GM10266 (cell line): ENCODE measurements at regions not wholly inside any gene's neighbourhood (a gene's known extent, or its start where the extent isn't known, plus 50 kb on each side); places are given as distances from the start of the nearest gene placed in this dataset.

Source experiments
- DNase-seq: peaks from one replicate; pipeline ENCODE4 v3.0.0; 2012; ENCODE audit errors: extremely low spot score
- CTCF ChIP-seq: IDR thresholded peaks from 2 replicates; pipeline ENCODE4 v1.5.1; 2012; ENCODE audit warnings: mild to moderate bottlenecking, low read depth; ENCODE audit not compliant: control insufficient read depth, insufficient read depth; ENCODE audit errors: missing control alignments

GRCh38 chr9:12874395-12874794 is 99.6 kb downstream of the LURAP1L start:
- no peak for DNase-seq
- TF ChIP-seq CTCF, result no peak

DNA sequence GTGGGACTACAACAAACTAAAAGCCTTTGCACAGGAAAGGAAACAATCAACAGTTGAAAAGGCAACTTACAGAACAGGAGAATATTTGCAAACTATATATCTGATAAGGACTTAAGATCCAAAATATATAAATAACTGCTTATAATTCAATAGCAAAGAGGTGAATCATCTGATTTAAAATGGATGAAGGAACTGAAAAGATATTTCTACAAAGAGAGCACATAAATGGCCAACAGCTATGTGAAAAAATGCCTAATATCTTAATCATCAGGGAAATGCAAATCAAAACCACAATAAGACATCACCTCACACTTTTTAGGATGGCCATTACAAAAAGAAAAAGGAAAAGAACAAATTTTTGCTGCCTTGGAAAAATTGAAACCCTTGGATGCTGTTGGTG is 100.4 kb downstream of the LURAP1L start:
- no peak for TF ChIP-seq CTCF
- DNase-seq, result no peak

- DNase-seq, result no peak
- no peak for TF ChIP-seq CTCF
Measured at GRCh38 chr9:12876872-12877271, 102.1 kb downstream of the LURAP1L start.

DNA sequence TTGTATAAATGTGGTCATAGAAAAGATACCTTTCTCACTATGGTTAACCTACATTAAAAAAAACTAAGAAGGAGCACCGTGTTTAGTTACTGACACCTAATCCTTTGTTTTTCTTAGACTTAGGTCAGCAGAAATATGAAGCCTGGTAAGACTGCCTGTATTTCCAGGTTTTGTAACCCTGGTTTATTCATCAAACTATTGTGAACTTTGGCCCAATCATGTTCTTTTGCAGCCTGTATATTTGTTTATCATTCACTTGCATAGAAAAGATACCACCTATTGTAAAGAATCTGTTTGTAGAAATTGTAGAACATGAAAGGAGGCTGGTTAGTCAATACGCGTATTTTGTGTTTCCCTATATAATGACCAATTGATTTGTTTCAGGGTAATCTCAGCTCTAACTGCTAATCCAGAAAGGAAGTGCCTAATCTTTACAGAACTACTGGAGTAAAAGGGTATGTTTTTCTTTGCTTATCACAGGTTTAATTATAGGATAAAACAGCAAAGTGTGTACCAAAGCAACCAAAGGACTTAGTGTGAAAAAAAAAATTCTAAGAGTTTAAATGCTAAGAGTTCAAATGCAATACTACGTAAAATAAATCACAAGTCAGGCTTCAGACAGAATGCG is 103.6 kb downstream of the LURAP1L start:
- no peak for DNase-seq
- no peak for TF ChIP-seq CTCF

GRCh38 chr9:12879961-12880360 is 105.1 kb downstream of the LURAP1L start:
- no peak for DNase-seq
- no peak for TF ChIP-seq CTCF

GRCh38 chr9:12880406-12881015 is 105.7 kb downstream of the LURAP1L start:
- TF ChIP-seq CTCF, result no peak
- DNase-seq, result no peak

GRCh38 chr9:12882430-12882829 is 107.6 kb downstream of the LURAP1L start:
- TF ChIP-seq CTCF, result no peak
- DNase-seq, result no peak
